ENCODE measurements at regions not wholly inside any gene's neighbourhood (a gene's known extent, or its start where the extent isn't known, plus 50 kb on each side); places are given as distances from the start of the nearest gene placed in this dataset.
"Not testable (repeated sequence)": the region's sequence is repeated elsewhere in the genome, so short reads cannot be mapped to it uniquely, and the experiment has no call there.

GRCh38 chr12:131287015-131287937 lies 333.6 kb downstream of the ADGRD1 start:
- DNase-seq (ENCODE audit: insufficient read length, low spot score), result no peak
- TF ChIP-seq POLR2A (IDR thresholded peaks at IDR 0.05; ENCODE audit: low read depth, low read length), result no peak
- FAIRE-seq, result no peak

GRCh38 chr12:131287938-131288764 lies 334.4 kb downstream of the ADGRD1 start:
- no peak for DNase-seq (ENCODE audit: insufficient read length, low spot score)
- TF ChIP-seq POLR2A (IDR thresholded peaks at IDR 0.05; ENCODE audit: low read depth, low read length), result no peak
- FAIRE-seq, result no peak

- FAIRE-seq; DNase-seq (ENCODE audit: insufficient read length, low spot score): not testable (repeated sequence)
Measured at GRCh38 chr12:131288765-131289695, 335.3 kb downstream of the ADGRD1 start.

- DNase-seq (ENCODE audit: insufficient read length, low spot score); FAIRE-seq: not testable (repeated sequence)
Measured at GRCh38 chr12:131289807-131290206, 336.1 kb downstream of the ADGRD1 start.

- no peak for FAIRE-seq
- DNase-seq (ENCODE audit: insufficient read length, low spot score), result no peak
- no peak for TF ChIP-seq POLR2A (IDR thresholded peaks at IDR 0.05; ENCODE audit: low read depth, low read length)
Measured at GRCh38 chr12:131290255-131290959, 336.7 kb downstream of the ADGRD1 start.

GRCh38 chr12:131293071-131294015 lies 339.6 kb downstream of the ADGRD1 start:
- FAIRE-seq; DNase-seq (ENCODE audit: insufficient read length, low spot score): not testable (repeated sequence)

- FAIRE-seq; DNase-seq (ENCODE audit: insufficient read length, low spot score): not testable (repeated sequence)
Measured at GRCh38 chr12:131294716-131295115, 341.0 kb downstream of the ADGRD1 start.

- DNase-seq (ENCODE audit: insufficient read length, low spot score); FAIRE-seq: not testable (repeated sequence)
Measured at GRCh38 chr12:131295117-131295516, 341.4 kb downstream of the ADGRD1 start.

GRCh38 chr12:131295559-131295958 lies 341.9 kb downstream of the ADGRD1 start:
- DNase-seq (ENCODE audit: insufficient read length, low spot score), result not testable (repeated sequence)

GRCh38 chr12:131296136-131296535 lies 342.4 kb downstream of the ADGRD1 start:
- FAIRE-seq; DNase-seq (ENCODE audit: insufficient read length, low spot score): not testable (repeated sequence)

More at GRCh38 chr12:131295559-131295958, 341.9 kb downstream of the ADGRD1 start:
- not testable (repeated sequence) for FAIRE-seq

- not testable (repeated sequence) for DNase-seq (ENCODE audit: insufficient read length, low spot score); FAIRE-seq
Measured at GRCh38 chr12:131296651-131297050, 342.9 kb downstream of the ADGRD1 start.

GRCh38 chr12:131298526-131299369 lies 345.0 kb downstream of the ADGRD1 start:
- DNase-seq (ENCODE audit: insufficient read length, low spot score); FAIRE-seq: not testable (repeated sequence)

- not testable (repeated sequence) for FAIRE-seq
Measured at GRCh38 chr12:131299370-131299701, 345.6 kb downstream of the ADGRD1 start.

GRCh38 chr12:131303576-131303975 lies 349.9 kb downstream of the ADGRD1 start:
- FAIRE-seq, result peak; percentile 36
- not testable (repeated sequence) for DNase-seq (ENCODE audit: insufficient read length, low spot score)

More at GRCh38 chr12:131299370-131299701, 345.6 kb downstream of the ADGRD1 start:
- not testable (repeated sequence) for DNase-seq (ENCODE audit: insufficient read length, low spot score)

GRCh38 chr12:131304642-131305041 lies 350.9 kb downstream of the ADGRD1 start:
- FAIRE-seq; DNase-seq (ENCODE audit: insufficient read length, low spot score): not testable (repeated sequence)

All from H54 (cell line).